ENCODE measurements at regions not wholly inside any gene's neighbourhood (a gene's known extent, or its start where the extent isn't known, plus 50 kb on each side); places are given as distances from the start of the nearest gene placed in this dataset.

GRCh38 chr6:165071906-165072305 lies 237.5 kb downstream of the C6orf118 start:
- TF ChIP-seq CTCF (IDR thresholded peaks at IDR 0.05; ENCODE audit: insufficient read depth, low read length, poor library complexity, severe bottlenecking), result no peak
- no peak for DNase-seq (ENCODE audit: low read depth)

GRCh38 chr6:165060720-165061119 lies 248.7 kb downstream of the C6orf118 start:
- TF ChIP-seq CTCF (IDR thresholded peaks at IDR 0.05; ENCODE audit: insufficient read depth, low read length, poor library complexity, severe bottlenecking), result no peak
- no peaks in the 10 kb centered on the region for H3K36me3 ChIP-seq (ENCODE audit: control insufficient read depth, insufficient read depth, low read length)
- no peak for DNase-seq (ENCODE audit: low read depth)
- no peaks in the 10 kb centered on the region for H3K27me3 ChIP-seq (ENCODE audit: control insufficient read depth, insufficient read depth, low read length)
- no peak overlapping the region for H3K4me3 ChIP-seq (ENCODE audit: low read depth, low read length)

More at GRCh38 chr6:165071906-165072305, 237.5 kb downstream of the C6orf118 start:
- Histone ChIP-seq H3K36me3 (ENCODE audit: control insufficient read depth, insufficient read depth, low read length) (no peaks in the 10 kb centered on the region), H3K4me3 (ENCODE audit: low read depth, low read length) (no peak overlapping the region), H3K27me3 (ENCODE audit: control insufficient read depth, insufficient read depth, low read length) (no peaks in the 10 kb centered on the region)

- no peaks in the 10 kb centered on the region for H3K27me3 ChIP-seq (ENCODE audit: control insufficient read depth, insufficient read depth, low read length)
- TF ChIP-seq CTCF (IDR thresholded peaks at IDR 0.05; ENCODE audit: insufficient read depth, low read length, poor library complexity, severe bottlenecking), result no peak
- no peak overlapping the region for H3K4me3 ChIP-seq (ENCODE audit: low read depth, low read length)
- no peaks in the 10 kb centered on the region for H3K36me3 ChIP-seq (ENCODE audit: control insufficient read depth, insufficient read depth, low read length)
- DNase-seq (ENCODE audit: low read depth), result peak; percentile 26
These were observed 250.4 kb downstream of the C6orf118 start for GRCh38 chr6:165059032-165059431.

GRCh38 chr6:165056292-165056691 lies 253.1 kb downstream of the C6orf118 start:
- no peak for DNase-seq (ENCODE audit: low read depth)
- H3K27me3 ChIP-seq (ENCODE audit: control insufficient read depth, insufficient read depth, low read length), result no peaks in the 10 kb centered on the region
- no peak for TF ChIP-seq CTCF (IDR thresholded peaks at IDR 0.05; ENCODE audit: insufficient read depth, low read length, poor library complexity, severe bottlenecking)
- no peaks in the 10 kb centered on the region for H3K36me3 ChIP-seq (ENCODE audit: control insufficient read depth, insufficient read depth, low read length)
- H3K4me3 ChIP-seq (ENCODE audit: low read depth, low read length), result no peak overlapping the region

- no peak for TF ChIP-seq CTCF (IDR thresholded peaks at IDR 0.05; ENCODE audit: insufficient read depth, low read length, poor library complexity, severe bottlenecking)
- no peak for DNase-seq (ENCODE audit: low read depth)
- Histone ChIP-seq H3K4me3 (ENCODE audit: low read depth, low read length) (no peak overlapping the region), H3K36me3 (ENCODE audit: control insufficient read depth, insufficient read depth, low read length) (no peaks in the 10 kb centered on the region), H3K27me3 (ENCODE audit: control insufficient read depth, insufficient read depth, low read length) (no peaks in the 10 kb centered on the region)
These were observed 254.2 kb downstream of the C6orf118 start for GRCh38 chr6:165055231-165055630.
